Heart left ventricle (tissue), 13 donors: ENCODE measurements at regions not wholly inside any gene's neighbourhood (a gene's known extent, or its start where the extent isn't known, plus 50 kb on each side); places are given as distances from the start of the nearest gene placed in this dataset.

ENCODE experiments used
- POLR2A ChIP-seq, 2 donors: fragments of 450-650 bp; IDR thresholded peaks; one replicate each; pipeline ENCODE4 v1.6.1; 2017; ENCODE audit warnings: antibody characterized with exemption in 2 of 2, mild to moderate bottlenecking in 2 of 2, moderate library complexity in 2 of 2
- TF ChIP-seq, protein P1 (sequence below), 12 donors: fragments of 200-600 bp; sonication (generic) in 4 of 12; IDR thresholded peaks; one replicate each; pipeline versions ENCODE4 v1.5.0 to v1.8.0; 2018 to 2022; ENCODE audit warnings: antibody characterized with exemption in 12 of 12, mild to moderate bottlenecking in 5 of 12
- donor health status: ischemic (EF 13 %, LVEDD 7.1; RV severe dilation, severe dysfunction).
- donor health status: DM: no; HTN: yes; CAD: no.
- donor health status: DM: no; HTN: no; CAD: no.
- donor health status: ischemic (EF 25% LVEDD 6.9; RV normal size, moderate dysfunction).
- donor health status: ischemic (EF 25% LVEDD 5.7; RV mildly dilated, moderate dysfunction).
- donor health status: ischemic (EF 35%, LVEDD 5.7; RV mildly dilated, moderate dysfunction).
- donor health status: nonischemic (EF 11% LVEDD 7.7; RV severe dilation, severe dysfunction).
- donor health status: DM: yes; HTN: yes; CAD: no.
- donor health status: PGD.
- donor health status: ischemic (EF 29% LVEDD 5.4; RV normal size, mild dysfunction).
- donor health status: nonischemic (EF 23%, LVEDD 6.1; RV moderate dilation, normal function).

DNA sequence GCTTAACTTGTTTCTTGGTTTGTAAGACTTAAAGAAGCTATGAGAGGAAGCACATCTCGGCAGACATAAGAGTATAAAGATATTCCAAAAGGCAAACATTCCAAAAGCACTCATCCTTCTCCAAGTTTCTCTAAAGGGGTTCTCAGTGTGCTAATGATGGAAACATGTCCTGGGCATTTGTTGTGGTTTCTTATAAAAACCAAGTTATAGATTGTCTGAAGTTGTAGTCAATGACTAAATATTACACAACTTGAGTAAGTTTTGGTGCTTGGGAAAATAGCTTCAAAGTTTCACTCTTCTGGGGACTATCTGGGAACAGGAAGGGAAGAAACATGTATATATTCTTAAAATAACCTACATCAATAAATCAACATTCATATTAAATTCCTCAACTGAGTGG is 128.3 kb upstream of the TBX18 start:
- no peak for TF ChIP-seq POLR2A (IDR thresholded peaks at IDR 0.05)
- TF ChIP-seq, protein P1, sequence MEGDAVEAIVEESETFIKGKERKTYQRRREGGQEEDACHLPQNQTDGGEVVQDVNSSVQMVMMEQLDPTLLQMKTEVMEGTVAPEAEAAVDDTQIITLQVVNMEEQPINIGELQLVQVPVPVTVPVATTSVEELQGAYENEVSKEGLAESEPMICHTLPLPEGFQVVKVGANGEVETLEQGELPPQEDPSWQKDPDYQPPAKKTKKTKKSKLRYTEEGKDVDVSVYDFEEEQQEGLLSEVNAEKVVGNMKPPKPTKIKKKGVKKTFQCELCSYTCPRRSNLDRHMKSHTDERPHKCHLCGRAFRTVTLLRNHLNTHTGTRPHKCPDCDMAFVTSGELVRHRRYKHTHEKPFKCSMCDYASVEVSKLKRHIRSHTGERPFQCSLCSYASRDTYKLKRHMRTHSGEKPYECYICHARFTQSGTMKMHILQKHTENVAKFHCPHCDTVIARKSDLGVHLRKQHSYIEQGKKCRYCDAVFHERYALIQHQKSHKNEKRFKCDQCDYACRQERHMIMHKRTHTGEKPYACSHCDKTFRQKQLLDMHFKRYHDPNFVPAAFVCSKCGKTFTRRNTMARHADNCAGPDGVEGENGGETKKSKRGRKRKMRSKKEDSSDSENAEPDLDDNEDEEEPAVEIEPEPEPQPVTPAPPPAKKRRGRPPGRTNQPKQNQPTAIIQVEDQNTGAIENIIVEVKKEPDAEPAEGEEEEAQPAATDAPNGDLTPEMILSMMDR (IDR thresholded peaks at IDR 0.05) = no peak
